ENCODE measurements at regions not wholly inside any gene's neighbourhood (a gene's known extent, or its start where the extent isn't known, plus 50 kb on each side); places are given as distances from the start of the nearest gene placed in this dataset.

- Mint-ChIP-seq H3K4me3 (ENCODE audit: unreplicated experiment) (no peak overlapping the region), H3K36me3 (ENCODE audit: low read depth) (peaks cover 13% of the 10 kb centered on the region), H3K4me1 (ENCODE audit: low read depth) (peaks cover 32% of the 10 kb centered on the region), H3K27ac (ENCODE audit: unreplicated experiment) (no peak overlapping the region), H3K27me3 (ENCODE audit: low read depth) (no peaks in the 10 kb centered on the region), H3K9me3 (ENCODE audit: low read depth) (peaks cover 24% of the 10 kb centered on the region)
- TF ChIP-seq, protein P1, sequence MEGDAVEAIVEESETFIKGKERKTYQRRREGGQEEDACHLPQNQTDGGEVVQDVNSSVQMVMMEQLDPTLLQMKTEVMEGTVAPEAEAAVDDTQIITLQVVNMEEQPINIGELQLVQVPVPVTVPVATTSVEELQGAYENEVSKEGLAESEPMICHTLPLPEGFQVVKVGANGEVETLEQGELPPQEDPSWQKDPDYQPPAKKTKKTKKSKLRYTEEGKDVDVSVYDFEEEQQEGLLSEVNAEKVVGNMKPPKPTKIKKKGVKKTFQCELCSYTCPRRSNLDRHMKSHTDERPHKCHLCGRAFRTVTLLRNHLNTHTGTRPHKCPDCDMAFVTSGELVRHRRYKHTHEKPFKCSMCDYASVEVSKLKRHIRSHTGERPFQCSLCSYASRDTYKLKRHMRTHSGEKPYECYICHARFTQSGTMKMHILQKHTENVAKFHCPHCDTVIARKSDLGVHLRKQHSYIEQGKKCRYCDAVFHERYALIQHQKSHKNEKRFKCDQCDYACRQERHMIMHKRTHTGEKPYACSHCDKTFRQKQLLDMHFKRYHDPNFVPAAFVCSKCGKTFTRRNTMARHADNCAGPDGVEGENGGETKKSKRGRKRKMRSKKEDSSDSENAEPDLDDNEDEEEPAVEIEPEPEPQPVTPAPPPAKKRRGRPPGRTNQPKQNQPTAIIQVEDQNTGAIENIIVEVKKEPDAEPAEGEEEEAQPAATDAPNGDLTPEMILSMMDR (IDR thresholded peaks at IDR 0.05) = no peak
- DNase-seq (ENCODE audit: low spot score) = no peak
Measured at GRCh38 chr3:177899275-177900067, 636.8 kb upstream of the KCNMB2 start.

DNA sequence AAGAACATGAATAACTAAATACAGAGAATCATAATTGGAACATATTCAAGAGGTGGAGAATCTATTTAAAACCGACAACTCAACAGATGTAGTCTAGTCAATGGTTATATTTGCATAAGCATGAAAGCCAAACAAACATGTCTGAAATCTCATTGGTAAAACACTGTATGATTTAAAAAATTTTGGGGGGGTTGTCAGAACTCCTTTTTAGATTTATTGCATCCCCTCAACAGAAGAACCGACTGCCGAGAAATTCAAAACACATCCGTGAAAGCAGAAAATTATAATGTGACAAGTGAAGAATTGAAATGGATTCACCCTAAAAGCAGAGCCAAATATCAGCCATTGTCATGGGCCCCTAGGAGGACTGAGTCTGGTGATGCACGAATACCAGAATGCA is 633.4 kb upstream of the KCNMB2 start:
- Mint-ChIP-seq H3K36me3 (ENCODE audit: low read depth) (peaks cover 9% of the 10 kb centered on the region), H3K4me1 (ENCODE audit: low read depth) (peaks cover 49% of the 10 kb centered on the region), H3K4me3 (ENCODE audit: unreplicated experiment) (no peak overlapping the region), H3K27me3 (ENCODE audit: low read depth) (no peaks in the 10 kb centered on the region), H3K27ac (ENCODE audit: unreplicated experiment) (no peak overlapping the region), H3K9me3 (ENCODE audit: low read depth) (peaks cover 17% of the 10 kb centered on the region)
- TF ChIP-seq, protein P1 (IDR thresholded peaks at IDR 0.05) = no peak
- DNase-seq (ENCODE audit: low spot score) = no peak

DNA sequence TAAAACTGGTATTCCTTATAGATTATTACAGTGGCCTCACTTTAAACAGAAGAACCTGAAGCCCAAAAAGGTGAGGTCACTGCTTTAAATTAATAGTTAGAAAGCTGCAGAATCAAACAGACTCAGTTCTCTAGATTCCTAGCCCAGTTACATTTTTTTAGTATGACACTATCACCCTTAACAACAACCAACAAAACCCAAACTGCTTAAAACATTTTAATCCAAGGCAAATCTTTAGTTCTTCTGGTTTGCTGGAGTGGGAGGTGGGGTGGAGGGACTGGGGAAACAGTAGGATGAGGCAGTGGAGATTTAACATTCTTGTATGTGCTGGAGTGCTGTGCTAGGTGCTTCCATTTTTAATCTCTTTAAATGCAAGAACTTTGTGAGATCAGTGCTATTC is 631.6 kb upstream of the KCNMB2 start:
- Mint-ChIP-seq H3K27me3 (ENCODE audit: low read depth) (no peaks in the 10 kb centered on the region), H3K4me1 (ENCODE audit: low read depth) (peaks cover 52% of the 10 kb centered on the region), H3K27ac (ENCODE audit: unreplicated experiment) (peak overlapping the region; percentile 78), H3K9me3 (ENCODE audit: low read depth) (peaks cover 15% of the 10 kb centered on the region), H3K4me3 (ENCODE audit: unreplicated experiment) (no peak overlapping the region), H3K36me3 (ENCODE audit: low read depth) (peaks cover 10% of the 10 kb centered on the region)
- DNase-seq (ENCODE audit: low spot score) = no peak
- TF ChIP-seq, protein P1 (IDR thresholded peaks at IDR 0.05) = no peak

- H3K27me3 Mint-ChIP-seq (ENCODE audit: low read depth) = no peaks in the 10 kb centered on the region
- no peak for DNase-seq (ENCODE audit: low spot score)
- H3K4me3 Mint-ChIP-seq (ENCODE audit: unreplicated experiment) = no peak overlapping the region
- TF ChIP-seq, protein P1 (IDR thresholded peaks at IDR 0.05) = no peak
- H3K27ac Mint-ChIP-seq (ENCODE audit: unreplicated experiment) = peak overlapping the region; percentile 78
- H3K4me1 Mint-ChIP-seq (ENCODE audit: low read depth) = peaks cover 52% of the 10 kb centered on the region
- peaks cover 14% of the 10 kb centered on the region for H3K9me3 Mint-ChIP-seq (ENCODE audit: low read depth)
- H3K36me3 Mint-ChIP-seq (ENCODE audit: low read depth) = peaks cover 11% of the 10 kb centered on the region
Measured at GRCh38 chr3:177905173-177906125, 630.8 kb upstream of the KCNMB2 start.

DNA sequence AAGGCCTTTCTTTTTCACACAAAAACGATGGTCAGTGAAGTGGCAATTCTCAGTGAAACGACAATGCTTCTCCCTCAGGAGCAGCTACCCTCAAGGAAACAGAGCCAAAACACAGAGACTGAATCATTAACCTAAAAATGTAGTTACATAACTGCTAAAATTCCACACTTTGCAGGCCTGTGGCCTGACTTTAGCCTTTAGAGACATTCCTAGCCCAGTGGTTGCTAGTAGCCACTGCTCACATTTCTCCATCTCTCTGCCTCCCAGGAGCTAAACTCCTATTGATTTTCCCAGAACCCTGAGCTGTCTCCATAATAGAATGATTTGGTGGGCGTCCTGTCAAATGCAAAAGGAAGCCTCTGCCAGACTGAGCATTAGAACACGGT is 630.1 kb upstream of the KCNMB2 start:
- H3K4me3 Mint-ChIP-seq (ENCODE audit: unreplicated experiment) = no peak overlapping the region
- H3K9me3 Mint-ChIP-seq (ENCODE audit: low read depth) = peaks cover 18% of the 10 kb centered on the region
- TF ChIP-seq, protein P1 (IDR thresholded peaks at IDR 0.05) = peak; percentile 41
- H3K36me3 Mint-ChIP-seq (ENCODE audit: low read depth) = peaks cover 15% of the 10 kb centered on the region
- H3K27ac Mint-ChIP-seq (ENCODE audit: unreplicated experiment) = peak overlapping the region; percentile 78
- no peak for DNase-seq (ENCODE audit: low spot score)
- H3K27me3 Mint-ChIP-seq (ENCODE audit: low read depth) = no peaks in the 10 kb centered on the region
- H3K4me1 Mint-ChIP-seq (ENCODE audit: low read depth) = peaks cover 52% of the 10 kb centered on the region

Measured in chondrocyte (in vitro differentiated cells).